NCI-H2081 (cell line): ENCODE measurements at regions not wholly inside any gene's neighbourhood (a gene's known extent, or its start where the extent isn't known, plus 50 kb on each side); places are given as distances from the start of the nearest gene placed in this dataset.
"Not testable (repeated sequence)": the region's sequence is repeated elsewhere in the genome, so short reads cannot be mapped to it uniquely, and the experiment has no call there.

ENCODE experiments used
- DNase-seq, 2 experiments: peaks; one replicate each; lab custom pipeline; 2025; lab: John Stamatoyannopoulos, UW

- not testable (repeated sequence) for DNase-seq
Observed at GRCh38 chr15:24509714-24510113, 165.9 kb upstream of the NPAP1 start.

DNA sequence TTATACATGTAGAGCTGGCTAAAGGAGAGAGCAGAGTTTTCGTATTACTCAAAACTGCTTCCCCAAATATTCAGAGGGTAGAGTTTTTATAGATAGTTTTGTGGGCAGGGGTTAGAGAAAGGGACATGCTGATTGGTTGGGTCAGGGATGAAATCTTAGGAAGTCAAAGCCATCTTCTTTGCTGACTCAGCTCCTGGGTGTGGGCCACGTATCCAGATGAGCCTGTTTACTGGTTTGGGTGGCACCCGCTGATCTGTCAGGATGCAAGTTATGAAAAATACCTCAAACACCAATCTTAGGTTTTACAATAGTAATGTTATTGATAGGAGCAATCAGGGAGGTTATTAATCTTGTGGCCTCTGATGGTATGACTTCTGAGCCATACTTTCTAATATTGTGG, 164.0 kb upstream of the NPAP1 start:
- not testable (repeated sequence) for DNase-seq

DNA sequence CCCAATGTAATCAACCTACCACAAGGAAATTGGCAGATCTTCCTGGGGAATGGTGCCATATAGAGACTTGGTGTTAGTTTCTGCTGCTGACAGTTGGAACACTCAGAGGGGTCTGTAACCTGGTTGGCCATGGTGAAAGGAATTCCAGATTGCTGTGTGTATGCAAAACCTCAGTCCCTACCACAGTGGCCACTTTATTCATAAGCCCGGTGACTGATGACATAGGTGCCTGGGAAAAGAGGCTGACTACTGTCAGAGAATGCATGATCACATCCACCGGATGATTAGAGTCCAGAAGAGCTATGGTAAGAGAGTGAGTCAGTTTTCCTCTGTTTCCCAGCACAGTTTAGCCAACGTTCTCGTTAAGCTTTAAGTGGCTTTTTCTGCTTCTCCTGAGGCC, 156.8 kb upstream of the NPAP1 start:
- not testable (repeated sequence) for DNase-seq

GRCh38 chr15:24531235-24531634, 144.3 kb upstream of the NPAP1 start:
- not testable (repeated sequence) for DNase-seq

DNA sequence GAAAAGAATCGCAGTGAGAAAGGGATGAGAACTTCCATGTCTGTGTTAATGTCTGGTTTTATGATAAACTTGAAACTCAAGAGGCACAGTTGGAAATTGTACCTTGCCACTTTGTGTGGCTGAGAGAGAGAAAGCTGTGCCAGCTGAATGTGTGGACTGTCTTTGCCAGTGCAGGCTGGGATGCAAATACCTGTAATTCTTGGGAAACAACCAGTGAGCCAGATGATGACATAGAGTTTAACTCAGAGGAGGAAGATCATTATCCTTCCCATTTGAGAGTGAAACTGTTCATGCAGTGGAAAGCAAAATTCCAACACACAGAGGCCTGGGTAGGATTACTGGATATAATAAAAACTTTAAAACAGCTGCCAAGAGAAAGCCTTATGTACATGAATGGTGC, 141.5 kb upstream of the NPAP1 start:
- DNase-seq: not testable (repeated sequence)

GRCh38 chr15:24557281-24557680, 118.3 kb upstream of the NPAP1 start:
- DNase-seq: not testable (repeated sequence)

GRCh38 chr15:24607636-24608035, 67.9 kb upstream of the NPAP1 start:
- DNase-seq: no peak

DNA sequence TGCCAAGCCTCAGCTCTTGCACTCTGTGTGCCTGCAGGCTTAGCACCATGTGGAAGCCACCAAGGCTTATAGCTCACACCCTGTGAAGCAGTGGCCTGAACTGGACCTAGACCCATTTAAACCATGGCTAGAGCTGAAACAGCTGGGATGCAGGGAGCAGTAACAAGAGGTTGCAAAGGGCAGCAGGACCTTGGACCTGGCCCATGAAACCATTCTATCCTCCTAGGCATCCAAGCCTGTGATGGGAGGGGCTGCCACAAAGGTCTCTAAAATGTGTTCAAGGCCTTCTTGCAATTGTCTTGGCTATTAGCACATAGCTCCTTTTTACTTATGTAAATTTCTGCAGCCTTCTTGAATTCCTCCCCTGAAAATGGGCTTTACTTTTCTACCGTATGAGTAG, 57.9 kb upstream of the NPAP1 start:
- DNase-seq: no peak

- DNase-seq: no peak
Observed at GRCh38 chr15:24621630-24622215, 53.9 kb upstream of the NPAP1 start.
